Subcutaneous abdominal adipose tissue (tissue), 5 donors: ENCODE measurements at regions not wholly inside any gene's neighbourhood (a gene's known extent, or its start where the extent isn't known, plus 50 kb on each side); places are given as distances from the start of the nearest gene placed in this dataset.
"Not testable (repeated sequence)": the region's sequence is repeated elsewhere in the genome, so short reads cannot be mapped to it uniquely, and the experiment has no call there.

Source experiments
- H3K27ac ChIP-seq: one replicate; pipeline ENCODE4 v1.7.0; 2013; ENCODE audit warnings: low read depth, mild to moderate bottlenecking, inconsistent platforms, low read length, moderate library complexity
- H3K27me3 ChIP-seq, 5 donors: one replicate each; pipeline ENCODE4 v1.7.0; 2013; ENCODE audit warnings: low read length in 5 of 5, inconsistent platforms in 1 of 5; ENCODE audit not compliant: control insufficient read depth in 5 of 5, insufficient read depth in 4 of 5
- H3K36me3 ChIP-seq, 5 donors: one replicate each; pipeline ENCODE4 v1.7.0; 2013; ENCODE audit warnings: low read length in 5 of 5; ENCODE audit not compliant: control insufficient read depth in 5 of 5, insufficient read depth in 5 of 5
- H3K4me1 ChIP-seq, 5 donors: one replicate each; pipeline ENCODE4 v1.7.0; 2013; ENCODE audit warnings: low read length in 5 of 5, mild to moderate bottlenecking in 3 of 5, moderate library complexity in 1 of 5; ENCODE audit not compliant: control insufficient read depth in 5 of 5, insufficient read depth in 5 of 5
- H3K4me3 ChIP-seq, 5 donors: one replicate each; pipeline ENCODE4 v1.7.0; 2013; ENCODE audit warnings: low read length in 5 of 5, low read depth in 1 of 5
- H3K9ac ChIP-seq, 5 donors: one replicate each; pipeline ENCODE4 v1.7.0; 2013; ENCODE audit warnings: low read length in 5 of 5, mild to moderate bottlenecking in 4 of 5, moderate library complexity in 3 of 5
- H3K9me3 ChIP-seq, 5 donors: one replicate each; pipeline ENCODE4 v1.7.0; 2013; ENCODE audit warnings: low read length in 5 of 5; ENCODE audit not compliant: control insufficient read depth in 5 of 5
- donor health status: healthy.
- donor health status: healthy.
- donor health status: healthy.
- donor health status: healthy.
- donor health status: healthy.

DNA sequence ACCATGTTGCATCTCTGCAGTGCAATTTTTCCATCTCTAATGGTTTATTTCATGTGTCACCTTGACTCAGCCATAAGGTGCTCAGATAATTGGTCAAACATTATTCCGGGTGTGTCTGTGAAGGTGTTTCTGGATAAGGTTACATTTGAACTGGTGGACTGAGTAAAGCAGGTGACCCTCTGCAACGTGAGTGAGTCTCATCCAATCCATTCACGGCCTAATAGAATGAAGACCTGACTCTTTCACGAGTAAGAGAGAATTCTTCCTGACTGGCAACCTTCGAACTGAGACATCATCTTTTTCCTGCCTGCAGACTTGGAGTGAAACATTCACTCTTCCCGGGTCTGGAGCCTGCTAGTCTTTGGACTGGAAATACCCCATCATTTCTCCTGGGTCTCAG, 77.1 kb upstream of the SLC22A23 start:
- no peaks in the 10 kb centered on the region for H3K4me1 ChIP-seq
- H3K36me3 ChIP-seq = no peaks in the 10 kb centered on the region
- H3K27me3 ChIP-seq = peaks cover 0 to 9% (median 0%) of the 10 kb centered on the region in 5 donors
- peaks cover 0 to 4% (median 0%) of the 10 kb centered on the region in 5 donors for H3K9me3 ChIP-seq
- H3K9ac ChIP-seq = no peak overlapping the region
- no peak overlapping the region for H3K4me3 ChIP-seq
- H3K27ac ChIP-seq = no peak overlapping the region

DNA sequence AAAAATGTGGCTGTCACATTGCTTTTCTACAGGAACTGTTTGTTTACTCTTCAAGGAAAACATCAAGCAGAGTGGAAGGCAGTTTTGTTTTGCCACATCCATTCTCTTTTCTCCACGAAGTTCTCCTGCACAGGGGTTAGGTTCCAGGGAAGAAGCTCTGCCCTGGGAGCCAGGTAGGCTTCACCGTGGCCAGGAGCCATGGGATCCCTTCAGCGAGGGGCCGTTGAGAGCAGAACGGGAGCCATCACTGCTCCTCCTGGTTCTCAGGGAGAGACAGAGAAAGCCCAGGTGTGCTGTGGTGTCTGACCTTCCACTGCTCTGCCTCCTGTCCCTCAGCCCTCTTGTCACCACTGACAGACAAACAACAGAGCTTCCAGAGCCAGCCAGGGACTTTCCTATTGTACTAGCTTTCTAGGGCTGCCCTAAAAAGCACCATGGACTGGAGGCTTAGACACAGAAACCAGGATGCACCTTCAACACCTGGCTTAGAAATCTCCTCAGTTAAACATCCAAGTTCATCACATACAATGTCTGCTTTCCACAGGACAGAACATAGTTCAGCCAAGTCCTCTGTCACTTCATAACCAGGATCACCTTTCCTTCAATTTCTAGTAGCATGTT, 75.6 kb upstream of the SLC22A23 start:
- H3K4me1 ChIP-seq = no peaks in the 10 kb centered on the region
- H3K4me3 ChIP-seq = no peak overlapping the region
- peaks cover 0 to 4% (median 0%) of the 10 kb centered on the region in 5 donors for H3K9me3 ChIP-seq
- no peak overlapping the region for H3K27ac ChIP-seq
- no peak overlapping the region for H3K9ac ChIP-seq
- no peaks in the 10 kb centered on the region for H3K36me3 ChIP-seq
- H3K27me3 ChIP-seq = peaks cover 0 to 5% (median 0%) of the 10 kb centered on the region in 5 donors

DNA sequence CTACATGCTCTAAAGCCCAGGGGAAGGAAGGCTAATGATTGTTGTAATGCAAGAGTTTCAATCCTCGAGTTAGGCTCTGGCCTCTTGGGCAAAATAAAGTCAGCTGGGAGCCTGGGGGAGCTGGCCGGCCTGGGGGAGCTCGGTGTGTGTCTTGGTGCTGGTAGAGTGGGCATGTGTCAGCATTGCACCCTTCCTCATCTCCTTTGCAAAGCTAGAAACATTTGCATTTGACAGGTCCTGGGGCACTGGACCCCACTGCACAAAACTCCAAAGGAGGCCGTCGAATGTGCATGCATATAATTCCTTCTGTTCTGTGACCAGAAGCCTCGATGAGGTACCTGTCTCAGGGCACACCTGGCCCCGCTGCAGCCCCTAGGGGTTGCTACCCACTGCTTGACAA, 74.6 kb upstream of the SLC22A23 start:
- H3K9me3 ChIP-seq = peaks cover 0 to 4% (median 0%) of the 10 kb centered on the region in 5 donors
- H3K4me1 ChIP-seq = no peaks in the 10 kb centered on the region
- H3K9ac ChIP-seq = no peak overlapping the region
- H3K4me3 ChIP-seq = no peak overlapping the region
- H3K36me3 ChIP-seq = no peaks in the 10 kb centered on the region
- H3K27me3 ChIP-seq = peaks cover 0 to 5% (median 0%) of the 10 kb centered on the region in 5 donors
- H3K27ac ChIP-seq = no peak overlapping the region

DNA sequence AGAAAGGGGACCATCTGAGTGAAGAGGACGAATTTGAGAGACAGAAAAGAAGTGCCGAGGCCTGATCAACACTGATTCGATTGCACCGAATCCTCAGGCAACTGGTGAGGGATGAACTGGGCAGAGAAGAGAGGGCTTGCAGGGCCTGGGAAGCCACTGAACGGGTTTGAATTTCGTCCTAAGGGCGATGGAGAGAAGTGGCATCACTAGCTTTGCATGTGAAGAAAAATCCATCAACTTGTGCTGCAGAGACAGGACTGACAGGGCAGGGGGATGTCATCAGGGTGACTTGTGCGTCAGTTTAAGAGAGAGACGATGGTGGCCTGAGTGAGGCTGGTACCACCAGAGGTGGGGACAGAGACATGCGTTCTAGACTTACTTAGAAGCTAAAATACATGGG, 73.7 kb upstream of the SLC22A23 start:
- Histone ChIP-seq H3K27me3 (no peaks in the 10 kb centered on the region), H3K9ac (no peak overlapping the region), H3K9me3 (peaks cover 0 to 4% (median 0%) of the 10 kb centered on the region in 5 donors), H3K4me1 (no peaks in the 10 kb centered on the region), H3K27ac (no peak overlapping the region), H3K4me3 (no peak overlapping the region), H3K36me3 (no peaks in the 10 kb centered on the region)

DNA sequence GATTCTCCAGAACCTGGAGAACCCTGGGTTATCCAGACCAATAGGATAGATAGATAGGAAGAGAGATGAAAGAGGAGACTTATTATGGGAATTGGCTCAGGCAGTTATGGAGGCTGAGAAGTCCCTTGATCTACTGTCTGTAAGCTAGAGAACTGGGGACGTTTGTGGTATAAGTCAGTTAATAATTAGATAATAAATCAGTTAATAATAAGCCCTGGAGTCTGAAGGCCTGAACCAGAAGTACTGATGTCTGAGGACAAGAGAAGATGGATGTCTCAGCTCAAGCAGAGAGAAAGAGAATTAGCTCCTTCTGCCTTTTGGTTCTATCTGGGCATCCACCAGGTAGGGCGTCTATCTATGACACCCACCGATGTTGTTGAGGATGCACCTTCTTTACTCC, 72.9 kb upstream of the SLC22A23 start:
- peaks cover 0 to 4% (median 0%) of the 10 kb centered on the region in 5 donors for H3K9me3 ChIP-seq

DNA sequence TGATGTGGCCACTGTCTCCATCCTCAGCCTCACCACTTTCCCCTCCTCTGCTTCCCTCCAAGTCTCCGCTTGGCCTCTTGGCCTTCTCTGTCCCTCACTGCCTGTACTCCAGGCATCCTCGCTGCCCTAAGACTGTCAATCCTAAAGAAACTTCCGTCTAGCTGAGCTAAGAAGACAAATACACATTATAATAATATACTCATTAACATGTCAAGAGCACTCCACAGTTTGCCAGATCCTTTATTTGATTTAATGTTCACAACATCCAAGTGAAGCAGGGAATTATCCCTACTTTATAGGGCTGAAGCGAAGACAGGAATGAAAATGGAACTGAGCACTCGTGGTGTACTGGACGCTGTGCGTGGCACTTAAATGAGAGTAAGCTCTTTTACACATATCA, 72.4 kb upstream of the SLC22A23 start:
- H3K27me3 ChIP-seq = no peaks in the 10 kb centered on the region
- H3K4me1 ChIP-seq = no peaks in the 10 kb centered on the region
- no peaks in the 10 kb centered on the region for H3K36me3 ChIP-seq
- H3K27ac ChIP-seq = no peak overlapping the region
- H3K9ac ChIP-seq = no peak overlapping the region
- peaks cover 0 to 4% (median 0%) of the 10 kb centered on the region in 5 donors for H3K9me3 ChIP-seq
- H3K4me3 ChIP-seq = no peak overlapping the region

More for the DNA sequence above, 72.9 kb upstream of the SLC22A23 start:
- Histone ChIP-seq H3K9ac (no peak overlapping the region), H3K27me3 (no peaks in the 10 kb centered on the region), H3K4me3 (no peak overlapping the region), H3K27ac (no peak overlapping the region), H3K36me3 (no peaks in the 10 kb centered on the region), H3K4me1 (no peaks in the 10 kb centered on the region)

DNA sequence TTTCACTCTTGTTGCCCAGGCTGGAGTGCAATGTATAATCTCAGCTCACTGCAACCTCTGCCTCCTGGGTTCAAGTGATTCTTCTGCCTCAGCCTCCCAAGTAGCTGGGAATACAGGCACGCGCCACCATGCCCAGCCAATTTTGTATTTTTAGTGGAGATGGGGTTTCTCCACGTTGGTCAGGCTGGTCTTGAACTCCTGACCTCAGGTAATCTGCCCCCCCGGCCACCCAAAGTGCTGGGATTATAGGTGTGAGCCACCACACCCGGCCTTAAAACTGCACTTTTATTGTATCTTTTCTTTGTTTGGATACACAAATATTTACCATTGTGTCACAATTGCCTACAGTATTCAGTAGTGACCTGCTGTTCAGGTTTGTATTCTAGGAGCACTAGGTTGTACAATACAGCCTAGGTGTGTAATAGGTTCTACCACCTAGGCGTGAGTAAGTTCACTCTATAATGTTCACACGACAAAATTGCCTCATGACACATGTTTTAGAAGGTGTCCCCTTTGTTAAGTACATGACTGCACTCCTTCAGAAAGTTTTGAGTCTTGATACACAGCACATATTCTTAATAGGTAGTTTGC, 71.3 kb upstream of the SLC22A23 start:
- H3K9me3 ChIP-seq, H3K27me3 ChIP-seq: not testable (repeated sequence)

DNA sequence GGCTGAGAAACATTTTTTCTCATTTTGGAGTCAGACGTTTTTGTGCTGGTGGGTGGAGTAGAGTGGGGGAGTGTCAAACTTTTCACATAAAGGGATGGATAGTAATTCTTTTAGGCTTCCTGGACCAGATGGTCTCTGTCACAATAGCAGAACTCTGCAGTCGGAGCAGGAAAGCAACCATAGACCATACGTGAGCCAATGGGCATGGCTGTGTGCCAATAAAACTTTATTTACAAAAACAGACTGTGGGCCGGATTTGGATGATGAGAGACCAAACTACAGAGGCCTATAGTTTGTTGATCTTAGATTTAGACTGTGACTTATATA, 70.8 kb upstream of the SLC22A23 start:
- H3K4me3 ChIP-seq = no peak overlapping the region
- no peaks in the 10 kb centered on the region for H3K4me1 ChIP-seq
- H3K9ac ChIP-seq = no peak overlapping the region
- peaks cover 0 to 2% (median 0%) of the 10 kb centered on the region in 5 donors for H3K9me3 ChIP-seq
- no peaks in the 10 kb centered on the region for H3K27me3 ChIP-seq
- no peak overlapping the region for H3K27ac ChIP-seq
- H3K36me3 ChIP-seq = no peaks in the 10 kb centered on the region

More for the DNA sequence above, 71.3 kb upstream of the SLC22A23 start:
- not testable (repeated sequence) for H3K36me3 ChIP-seq, H3K27ac ChIP-seq, H3K4me1 ChIP-seq, H3K4me3 ChIP-seq, H3K9ac ChIP-seq

DNA sequence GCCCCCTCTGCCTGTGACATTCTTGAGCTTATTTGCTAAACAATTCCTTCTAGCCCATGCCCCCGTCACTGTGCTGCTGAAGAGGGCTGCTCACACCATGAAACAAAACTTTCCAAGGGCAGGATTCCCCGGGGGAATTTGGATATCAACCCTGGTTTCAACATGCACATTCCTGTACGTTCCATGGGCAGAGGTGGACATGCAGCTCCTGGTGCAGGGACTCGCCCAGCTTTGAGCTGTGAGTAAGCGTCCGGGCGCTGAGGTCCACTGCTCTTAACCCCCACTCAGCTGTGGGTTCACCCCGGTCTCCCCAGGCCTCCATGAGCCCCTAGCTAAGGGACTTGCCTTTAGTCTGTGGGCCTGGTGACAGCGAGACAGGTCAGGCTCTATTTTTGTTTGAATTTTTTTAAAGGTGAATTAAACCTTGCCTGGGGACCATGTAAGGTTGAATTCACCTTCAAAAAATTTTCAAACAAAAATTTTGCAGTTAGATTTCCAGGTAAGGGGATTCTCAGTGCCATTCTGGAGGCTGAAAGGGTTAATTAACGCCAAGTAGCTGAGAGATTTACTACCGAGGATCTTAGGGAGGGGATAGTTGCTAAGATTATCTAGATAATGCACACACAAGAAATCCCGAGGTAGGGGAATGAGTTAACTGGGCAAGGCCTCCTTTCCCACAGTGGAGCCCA, 70.3 kb upstream of the SLC22A23 start:
- no peaks in the 10 kb centered on the region for H3K27me3 ChIP-seq
- H3K4me1 ChIP-seq = no peaks in the 10 kb centered on the region
- no peaks in the 10 kb centered on the region for H3K9me3 ChIP-seq
- no peaks in the 10 kb centered on the region for H3K36me3 ChIP-seq
- no peak overlapping the region for H3K4me3 ChIP-seq
- no peak overlapping the region for H3K9ac ChIP-seq
- H3K27ac ChIP-seq = no peak overlapping the region

DNA sequence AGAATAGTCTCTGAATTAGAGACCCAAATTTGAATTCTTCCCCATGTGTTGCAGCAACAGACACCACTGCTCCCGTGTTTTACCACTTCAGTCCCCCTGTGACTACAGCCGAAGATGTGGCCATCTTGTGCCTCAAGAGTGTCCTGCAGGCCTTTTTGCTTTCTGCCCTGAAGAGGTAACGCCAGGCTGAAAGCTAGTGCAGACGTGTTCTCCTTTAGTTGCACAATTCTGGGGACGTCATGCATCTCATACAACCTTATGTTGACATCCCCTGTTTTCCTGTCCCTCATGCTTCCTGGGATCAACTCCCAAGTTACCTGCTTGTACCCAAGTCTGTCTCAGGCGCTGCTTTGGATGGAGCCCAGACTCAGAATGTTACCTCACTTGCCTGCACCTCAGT, 69.1 kb upstream of the SLC22A23 start:
- H3K4me1 ChIP-seq = no peaks in the 10 kb centered on the region
- no peaks in the 10 kb centered on the region for H3K27me3 ChIP-seq
- no peak overlapping the region for H3K4me3 ChIP-seq
- H3K9ac ChIP-seq = no peak overlapping the region
- H3K9me3 ChIP-seq = no peaks in the 10 kb centered on the region
- H3K36me3 ChIP-seq = no peaks in the 10 kb centered on the region
- H3K27ac ChIP-seq = no peak overlapping the region
